Activated CD8-positive, alpha-beta T cell treated with anti-CD3 and anti-CD28 coated beads, Interleukin-2, amount 10 ng/mL, durations not matched to agents 7 days and 5 days (primary cell): ENCODE measurements at regions not wholly inside any gene's neighbourhood (a gene's known extent, or its start where the extent isn't known, plus 50 kb on each side); places are given as distances from the start of the nearest gene placed in this dataset.

Source experiments
- ATAC-seq: fragments of 150-1000 bp; cut with Tn5 transposase; one replicate; pipeline ENCODE4 v1.10.0; 2021; ENCODE audit warnings: moderate library complexity
- CTCF ChIA-PET: fragments of 350-600 bp; sonication (Branson Sonifier 250); formaldehyde crosslinking; loops from one replicate; lab custom pipeline; 2021; ENCODE audit warnings: antibody characterized with exemption; lab: Charles Lee
- POLR2A ChIA-PET: fragments of 350-600 bp; sonication (Branson Sonifier 250); formaldehyde crosslinking; loops from one replicate; lab custom pipeline; 2021; ENCODE audit warnings: antibody characterized with exemption; lab: Charles Lee
- DNase-seq: peaks from one replicate; pipeline ENCODE4 v3.0.0-alpha.2; 2020
- H3K27ac Mint-ChIP-seq: one replicate; pipeline ENCODE4 v1.8.0; 2021; ENCODE audit warnings: mild to moderate bottlenecking, mixed read lengths
- H3K27me3 Mint-ChIP-seq: one replicate; pipeline ENCODE4 v1.8.0; 2021; ENCODE audit warnings: low read depth, mixed read lengths
- H3K36me3 Mint-ChIP-seq: one replicate; pipeline ENCODE4 v1.8.0; 2021; ENCODE audit warnings: low read depth, mixed read lengths
- H3K4me1 Mint-ChIP-seq: one replicate; pipeline ENCODE4 v1.8.0; 2021; ENCODE audit warnings: low read depth, mixed read lengths
- H3K4me3 Mint-ChIP-seq: one replicate; pipeline ENCODE4 v1.8.0; 2021; ENCODE audit warnings: mild to moderate bottlenecking, mixed read lengths
- H3K9me3 Mint-ChIP-seq: one replicate; pipeline ENCODE4 v1.8.0; 2022; ENCODE audit warnings: mixed read lengths; ENCODE audit not compliant: insufficient read depth

DNA sequence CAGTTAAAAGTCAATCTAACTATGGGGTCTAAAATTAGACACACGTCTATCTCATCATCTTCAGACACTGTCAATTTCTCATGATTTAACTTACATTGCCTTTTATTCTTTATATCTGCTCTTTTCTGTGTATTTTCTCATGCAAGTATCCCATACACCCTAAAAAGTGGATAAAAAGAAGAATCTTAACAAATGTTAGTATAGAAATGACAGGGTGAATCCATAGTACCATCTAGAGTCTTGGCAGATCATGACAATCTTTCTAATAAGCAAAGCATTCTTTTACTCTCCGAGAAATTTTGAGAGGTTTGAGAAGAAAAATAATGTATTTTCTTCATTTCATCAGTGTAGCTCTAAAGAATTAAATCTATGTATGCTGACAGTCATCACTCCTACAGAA is 382.7 kb downstream of the C6orf118 start:
- no peaks in the 10 kb centered on the region for H3K27me3 Mint-ChIP-seq
- no peaks in the 10 kb centered on the region for H3K36me3 Mint-ChIP-seq
- H3K9me3 Mint-ChIP-seq = no peaks in the 10 kb centered on the region
- H3K4me1 Mint-ChIP-seq = no peaks in the 10 kb centered on the region
- no peak for ATAC-seq
- ChIA-PET POLR2A (no interaction called here), CTCF (interaction anchor here (0.6 kb wide), 1 partner anchor 13 kb away, joined by 3 read pairs; no protein-coding TSS in a partner anchor)
- H3K27ac Mint-ChIP-seq = no peak overlapping the region
- no peak for DNase-seq
- H3K4me3 Mint-ChIP-seq = no peak overlapping the region

DNA sequence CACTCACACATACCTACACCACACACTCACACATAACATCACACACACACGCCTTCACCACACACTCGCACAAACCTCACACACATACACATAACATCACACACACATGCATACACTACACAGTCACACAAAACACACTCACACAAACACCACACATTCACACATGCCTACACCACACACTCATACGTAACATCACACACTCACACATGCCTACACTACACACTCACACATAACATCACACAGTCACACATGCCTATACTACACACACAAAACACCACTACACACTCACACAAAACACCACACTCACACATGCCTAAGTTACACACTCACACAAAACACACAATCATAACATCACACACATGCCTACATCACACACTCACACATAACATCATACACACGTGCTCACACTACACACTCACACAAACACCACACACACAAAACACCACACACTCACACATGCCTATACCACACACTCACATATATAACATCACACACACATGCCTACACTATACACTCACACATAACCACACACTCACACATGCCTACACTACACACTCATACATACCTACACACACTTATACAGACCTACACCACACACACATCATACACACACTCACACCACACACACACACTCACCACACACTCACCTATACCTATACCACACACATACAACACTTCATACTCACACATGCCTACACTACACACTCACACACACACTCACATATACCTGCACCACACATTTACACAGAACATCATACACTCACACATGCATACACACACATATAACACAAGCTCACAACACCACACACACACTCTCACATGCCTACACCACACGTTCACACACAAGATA is 383.5 kb downstream of the C6orf118 start:
- ChIA-PET CTCF (no interaction called here), POLR2A (no interaction called here)
- DNase-seq = no peak
- H3K36me3 Mint-ChIP-seq = no peaks in the 10 kb centered on the region
- no peaks in the 10 kb centered on the region for H3K27me3 Mint-ChIP-seq
- H3K4me3 Mint-ChIP-seq = no peak overlapping the region
- no peak for ATAC-seq
- no peak overlapping the region for H3K27ac Mint-ChIP-seq
- H3K9me3 Mint-ChIP-seq = no peaks in the 10 kb centered on the region
- H3K4me1 Mint-ChIP-seq = no peaks in the 10 kb centered on the region

DNA sequence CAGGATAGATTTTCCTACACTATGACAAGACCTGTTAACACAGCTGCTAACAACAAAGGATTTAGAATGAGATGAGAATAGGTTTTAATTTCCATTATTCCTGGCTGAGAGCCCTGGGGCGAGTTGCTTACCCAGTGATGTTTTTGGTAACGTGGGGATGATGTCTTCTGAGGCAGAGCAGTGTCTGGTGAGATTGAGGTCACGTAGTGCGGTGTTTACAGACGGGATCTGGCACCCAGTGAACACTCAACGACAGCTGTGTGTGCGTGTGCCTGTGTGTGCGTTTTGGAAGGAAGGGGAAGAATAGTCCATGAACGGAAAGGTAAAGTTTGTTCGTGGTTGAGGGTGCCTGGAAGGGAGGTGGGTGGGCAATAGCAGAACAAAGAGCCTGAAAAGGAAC is 384.7 kb downstream of the C6orf118 start:
- ATAC-seq (no peak), DNase-seq (no peak)
- Mint-ChIP-seq H3K27me3 (no peaks in the 10 kb centered on the region), H3K4me3 (no peak overlapping the region), H3K9me3 (no peaks in the 10 kb centered on the region), H3K4me1 (no peaks in the 10 kb centered on the region), H3K27ac (no peak overlapping the region), H3K36me3 (no peaks in the 10 kb centered on the region)
- CTCF ChIA-PET = no interaction called here
- POLR2A ChIA-PET = no interaction called here

DNA sequence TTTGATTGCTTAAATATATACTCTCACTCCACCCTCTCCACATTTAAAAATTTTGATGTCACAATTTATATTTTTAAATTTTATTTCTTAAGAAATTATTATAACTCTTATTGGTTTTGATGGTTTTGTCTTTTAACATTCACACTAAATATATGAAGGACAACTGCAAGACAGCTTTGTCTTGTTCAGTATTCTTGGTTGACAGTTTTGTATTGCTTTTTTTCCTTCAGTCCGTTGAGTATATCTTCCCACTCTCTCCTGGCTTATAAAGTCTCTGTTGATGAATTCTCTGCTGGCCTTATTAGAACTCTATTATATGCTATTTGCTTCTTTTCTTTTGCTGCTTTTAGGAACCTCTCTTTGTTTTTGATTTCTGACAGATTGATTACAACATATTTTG is 392.2 kb downstream of the C6orf118 start:
- no peak for DNase-seq
- no peak overlapping the region for H3K4me3 Mint-ChIP-seq
- ChIA-PET CTCF (no interaction called here), POLR2A (no interaction called here)
- H3K9me3 Mint-ChIP-seq = peaks cover 11% of the 10 kb centered on the region
- no peaks in the 10 kb centered on the region for H3K27me3 Mint-ChIP-seq
- H3K27ac Mint-ChIP-seq = no peak overlapping the region
- no peaks in the 10 kb centered on the region for H3K4me1 Mint-ChIP-seq
- ATAC-seq = no peak
- H3K36me3 Mint-ChIP-seq = no peaks in the 10 kb centered on the region

DNA sequence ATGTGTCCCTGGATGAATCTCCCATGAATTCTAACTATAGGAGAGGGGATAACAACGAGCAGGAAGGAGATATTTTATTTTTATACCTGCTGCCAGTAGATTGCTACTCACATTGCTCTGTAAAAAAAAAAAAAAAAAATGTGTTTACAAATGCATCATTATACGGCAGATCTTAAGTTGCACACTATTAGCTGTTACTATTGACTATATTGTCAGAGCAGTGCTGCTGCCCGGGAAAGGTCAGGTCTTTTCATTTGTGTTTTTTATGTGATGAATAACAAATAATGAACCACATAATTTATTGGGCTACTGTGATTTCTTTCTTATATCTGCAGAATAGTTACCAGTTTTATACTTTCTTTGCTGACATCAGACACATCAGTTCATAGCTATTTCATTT is 393.3 kb downstream of the C6orf118 start:
- no peak for ATAC-seq
- H3K9me3 Mint-ChIP-seq = peaks cover 11% of the 10 kb centered on the region
- no peaks in the 10 kb centered on the region for H3K4me1 Mint-ChIP-seq
- H3K27me3 Mint-ChIP-seq = no peaks in the 10 kb centered on the region
- ChIA-PET CTCF (no interaction called here), POLR2A (interaction anchor here (0.6 kb wide), 1 partner anchor 144 kb away, joined by 4 read pairs; no protein-coding TSS in a partner anchor)
- DNase-seq = no peak
- H3K4me3 Mint-ChIP-seq = no peak overlapping the region
- no peaks in the 10 kb centered on the region for H3K36me3 Mint-ChIP-seq
- no peak overlapping the region for H3K27ac Mint-ChIP-seq

DNA sequence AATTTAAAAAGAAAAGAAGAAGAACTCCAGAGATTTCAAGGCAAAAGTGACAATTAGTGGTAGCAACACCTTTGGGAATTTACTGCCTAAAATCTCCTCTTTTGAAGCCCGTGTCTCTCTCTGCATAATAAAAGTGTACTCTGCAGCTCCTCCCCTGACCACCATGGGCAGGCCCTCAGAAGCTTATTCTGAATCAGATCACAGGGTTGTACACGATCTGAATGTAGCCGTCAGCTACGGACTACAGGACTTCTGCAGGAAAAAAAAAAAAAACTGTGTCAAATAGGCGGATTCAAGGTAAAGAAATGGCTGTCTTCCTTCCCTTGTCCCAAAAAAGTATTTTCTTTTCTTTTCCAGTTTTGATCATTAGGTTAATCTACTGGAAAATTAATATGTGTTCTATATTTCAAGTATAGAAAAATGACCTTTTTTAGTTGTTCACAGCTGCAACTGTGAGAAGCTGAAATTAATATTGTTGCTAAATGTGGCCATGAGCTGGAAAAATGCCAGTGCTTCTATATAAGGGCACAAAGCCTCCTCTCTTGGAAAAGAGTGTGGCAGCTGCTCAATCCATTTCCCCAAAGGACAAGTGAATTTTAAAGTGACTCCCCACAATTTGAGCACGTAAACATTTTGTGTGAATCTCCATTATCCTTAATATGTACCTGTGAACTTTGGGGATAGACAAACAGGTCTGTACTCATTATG is 397.4 kb downstream of the C6orf118 start:
- peaks cover 4% of the 10 kb centered on the region for H3K9me3 Mint-ChIP-seq
- no peak overlapping the region for H3K4me3 Mint-ChIP-seq
- no peak for DNase-seq
- no peaks in the 10 kb centered on the region for H3K36me3 Mint-ChIP-seq
- no peaks in the 10 kb centered on the region for H3K27me3 Mint-ChIP-seq
- no peak overlapping the region for H3K27ac Mint-ChIP-seq
- ChIA-PET CTCF (no interaction called here), POLR2A (interaction anchor here (0.5 kb wide), 1 partner anchor 536 kb away, joined by 3 read pairs; no protein-coding TSS in a partner anchor)
- H3K4me1 Mint-ChIP-seq = no peaks in the 10 kb centered on the region
- no peak for ATAC-seq

DNA sequence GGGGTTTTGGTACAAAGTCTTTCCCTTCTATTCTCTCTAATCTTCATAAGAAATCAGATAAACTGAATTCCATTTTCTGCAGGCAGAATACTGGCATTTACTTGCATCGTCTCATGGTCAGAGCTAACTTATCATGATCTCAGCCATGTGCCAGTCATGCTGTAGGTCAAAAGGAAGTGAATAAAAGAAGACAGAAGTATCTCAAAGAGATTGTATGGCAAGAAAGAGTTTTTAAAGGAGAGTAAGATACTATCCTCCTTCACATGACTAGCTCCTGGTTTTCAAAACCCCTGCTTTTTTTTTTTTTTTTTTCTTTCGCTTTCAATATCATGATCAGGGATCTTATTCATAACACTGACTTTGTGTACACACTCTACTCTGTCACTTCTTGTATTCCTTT is 398.3 kb downstream of the C6orf118 start:
- Mint-ChIP-seq H3K27me3 (no peaks in the 10 kb centered on the region), H3K4me3 (no peak overlapping the region), H3K27ac (no peak overlapping the region), H3K36me3 (no peaks in the 10 kb centered on the region), H3K4me1 (no peaks in the 10 kb centered on the region), H3K9me3 (no peaks in the 10 kb centered on the region)
- ATAC-seq (no peak), DNase-seq (no peak)
- ChIA-PET POLR2A (no interaction called here), CTCF (no interaction called here)

DNA sequence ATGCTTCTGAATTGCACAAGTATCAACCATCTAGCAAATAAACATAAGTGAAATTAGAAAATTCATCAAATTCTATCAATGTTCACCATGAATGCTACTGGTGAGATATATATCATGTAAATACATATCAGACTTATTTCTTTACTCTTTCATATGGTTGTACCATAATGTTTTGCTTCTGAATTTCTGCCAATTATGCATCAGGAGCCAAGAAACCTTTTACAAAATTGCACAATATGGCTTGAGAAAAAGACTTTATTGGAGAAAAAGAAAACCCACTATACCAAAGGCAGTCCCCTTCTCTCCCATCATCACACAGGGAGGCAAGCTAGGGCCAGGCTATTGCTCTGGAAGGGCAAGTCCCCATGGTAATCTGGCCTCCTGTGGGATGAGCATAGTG is 402.6 kb downstream of the C6orf118 start:
- DNase-seq (no peak), ATAC-seq (no peak)
- H3K4me1 Mint-ChIP-seq = no peaks in the 10 kb centered on the region
- H3K27me3 Mint-ChIP-seq = no peaks in the 10 kb centered on the region
- H3K4me3 Mint-ChIP-seq = no peak overlapping the region
- ChIA-PET POLR2A (no interaction called here), CTCF (no interaction called here)
- H3K36me3 Mint-ChIP-seq = no peaks in the 10 kb centered on the region
- no peak overlapping the region for H3K27ac Mint-ChIP-seq
- no peaks in the 10 kb centered on the region for H3K9me3 Mint-ChIP-seq

DNA sequence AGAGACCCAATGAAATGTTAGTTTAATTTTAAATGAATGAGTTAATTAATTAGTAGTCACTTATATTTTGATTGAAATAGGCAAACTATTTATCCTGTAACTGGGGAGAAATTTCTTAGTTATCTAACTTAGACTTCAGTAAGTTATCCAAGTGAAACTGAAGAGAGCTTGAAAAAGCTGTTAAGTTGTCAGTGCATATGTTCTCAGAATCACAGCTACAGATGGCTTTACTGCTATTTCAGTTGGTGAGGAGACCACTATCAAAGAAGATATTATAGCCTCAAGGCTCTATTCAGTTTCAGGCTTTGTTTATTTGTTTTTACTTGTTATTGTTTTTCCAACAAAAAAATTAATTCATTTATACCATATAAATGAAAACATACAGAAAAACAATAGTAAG is 404.1 kb downstream of the C6orf118 start:
- ChIA-PET CTCF (no interaction called here), POLR2A (no interaction called here)
- Mint-ChIP-seq H3K36me3 (no peaks in the 10 kb centered on the region), H3K27ac (no peak overlapping the region), H3K27me3 (no peaks in the 10 kb centered on the region), H3K9me3 (no peaks in the 10 kb centered on the region), H3K4me1 (no peaks in the 10 kb centered on the region), H3K4me3 (no peak overlapping the region)
- ATAC-seq (no peak), DNase-seq (no peak)

DNA sequence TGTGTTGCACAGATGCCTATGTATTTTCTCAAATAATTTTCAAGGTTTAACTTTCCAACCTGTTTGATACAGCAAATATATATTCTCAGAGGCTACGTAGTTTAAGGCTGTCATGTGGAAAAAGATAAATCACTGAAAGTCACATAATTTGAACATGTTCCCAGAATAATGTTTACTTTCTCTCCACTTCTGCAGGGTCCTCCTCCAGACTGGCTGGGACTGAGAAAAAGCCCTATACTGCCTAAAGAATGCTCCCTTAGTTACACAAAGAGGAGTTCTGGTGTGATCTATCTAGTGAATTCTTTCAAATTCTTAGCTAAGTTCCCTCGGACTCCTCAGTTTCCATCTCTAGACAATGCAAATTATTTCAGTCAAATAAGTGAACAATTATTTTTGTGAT is 411.0 kb downstream of the C6orf118 start:
- ATAC-seq = no peak
- ChIA-PET CTCF (no interaction called here), POLR2A (no interaction called here)
- no peak for DNase-seq
- no peaks in the 10 kb centered on the region for H3K4me1 Mint-ChIP-seq
- no peak overlapping the region for H3K4me3 Mint-ChIP-seq
- H3K9me3 Mint-ChIP-seq = peaks cover 3% of the 10 kb centered on the region
- H3K27ac Mint-ChIP-seq = no peak overlapping the region
- H3K36me3 Mint-ChIP-seq = no peaks in the 10 kb centered on the region
- no peaks in the 10 kb centered on the region for H3K27me3 Mint-ChIP-seq

DNA sequence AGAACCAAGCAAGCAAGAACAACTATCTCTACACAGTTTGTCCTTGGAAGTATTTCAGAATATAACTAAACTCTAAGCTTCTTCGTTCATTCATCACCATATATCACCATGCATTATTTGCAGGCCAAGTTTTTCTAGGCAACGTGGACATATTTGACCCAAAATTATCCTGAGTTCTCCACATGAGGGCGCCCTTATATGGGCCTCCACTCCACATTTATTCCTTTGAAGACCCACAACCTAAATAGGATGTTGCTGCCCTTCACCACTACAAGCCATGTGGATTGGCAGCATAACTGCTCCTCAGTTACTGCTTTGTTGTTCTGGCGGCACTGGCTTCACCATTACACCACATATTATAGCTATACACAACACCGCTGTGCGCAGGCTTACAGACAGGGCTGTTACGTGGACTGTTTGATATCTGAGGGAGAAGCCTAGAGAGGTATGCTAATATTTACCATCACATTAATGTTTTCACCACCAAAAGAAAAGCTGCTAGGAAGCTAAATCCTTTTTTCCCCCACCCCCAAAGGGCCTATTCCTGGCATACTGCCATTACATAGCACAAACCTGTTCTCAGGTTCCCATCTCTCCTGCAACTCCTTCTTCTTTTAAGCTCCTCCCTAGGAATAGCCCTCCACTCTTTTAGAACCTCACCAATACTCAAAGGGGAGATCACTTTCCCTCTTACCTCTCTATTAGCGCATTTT is 411.7 kb downstream of the C6orf118 start:
- CTCF ChIA-PET = no interaction called here

DNA sequence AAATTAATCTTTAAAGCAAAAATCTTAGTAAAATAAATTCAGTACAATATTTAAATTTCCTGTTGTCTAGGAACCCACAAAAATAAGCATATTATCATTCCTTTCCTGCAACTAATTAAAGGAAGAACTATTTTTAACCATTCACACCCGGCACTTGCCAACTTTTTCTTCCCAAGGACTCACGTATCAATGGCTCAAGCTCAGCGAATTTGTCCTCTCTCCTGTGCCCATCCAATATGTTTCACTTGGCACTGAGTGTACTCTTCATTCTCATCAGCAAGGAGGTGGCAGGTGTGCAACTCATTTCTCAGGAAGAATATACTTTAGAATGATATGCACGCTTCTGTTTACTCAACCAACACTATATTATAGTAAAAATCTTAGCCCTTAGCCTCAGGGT is 419.4 kb downstream of the C6orf118 start:
- ATAC-seq = no peak
- H3K36me3 Mint-ChIP-seq = no peaks in the 10 kb centered on the region
- H3K27ac Mint-ChIP-seq = no peak overlapping the region
- no peaks in the 10 kb centered on the region for H3K9me3 Mint-ChIP-seq
- no peaks in the 10 kb centered on the region for H3K27me3 Mint-ChIP-seq
- ChIA-PET POLR2A (no interaction called here), CTCF (no interaction called here)
- no peaks in the 10 kb centered on the region for H3K4me1 Mint-ChIP-seq
- no peak for DNase-seq
- H3K4me3 Mint-ChIP-seq = no peak overlapping the region

More for the DNA sequence above, 411.7 kb downstream of the C6orf118 start:
- Mint-ChIP-seq H3K27me3 (no peaks in the 10 kb centered on the region), H3K27ac (no peak overlapping the region), H3K4me3 (no peak overlapping the region), H3K36me3 (no peaks in the 10 kb centered on the region), H3K9me3 (peaks cover 3% of the 10 kb centered on the region), H3K4me1 (no peaks in the 10 kb centered on the region)
- no peak for ATAC-seq
- POLR2A ChIA-PET = no interaction called here
- no peak for DNase-seq
